ENCODE measurements at regions not wholly inside any gene's neighbourhood (a gene's known extent, or its start where the extent isn't known, plus 50 kb on each side); places are given as distances from the start of the nearest gene placed in this dataset.

GRCh38 chr1:67898033-67898726, 64.9 kb upstream of the GNG12 start:
- Histone ChIP-seq H3K4me3 (ENCODE audit: low read depth, low read length) (no peak overlapping the region), H3K9ac (no peak overlapping the region), H2AFZ (no peak overlapping the region), H3K4me2 (ENCODE audit: low read length) (no peak overlapping the region), H3K36me3 (ENCODE audit: control insufficient read depth, insufficient read depth, low read length) (no peaks in the 10 kb centered on the region), H3K27me3 (ENCODE audit: control insufficient read depth, insufficient read depth, low read length) (no peaks in the 10 kb centered on the region), H3K4me1 (no peaks in the 10 kb centered on the region), H3K79me2 (no peaks in the 10 kb centered on the region), H3K9me3 (ENCODE audit: control insufficient read depth, low read length) (no peaks in the 10 kb centered on the region), H3K27ac (no peak overlapping the region)
- no peak for TF ChIP-seq CTCF (IDR thresholded peaks at IDR 0.05)

- Histone ChIP-seq H3K4me2 (ENCODE audit: low read length) (no peak overlapping the region), H3K27me3 (ENCODE audit: control insufficient read depth, insufficient read depth, low read length) (no peaks in the 10 kb centered on the region), H3K4me3 (ENCODE audit: low read depth, low read length) (no peak overlapping the region), H3K9me3 (ENCODE audit: control insufficient read depth, low read length) (no peaks in the 10 kb centered on the region), H3K36me3 (ENCODE audit: control insufficient read depth, insufficient read depth, low read length) (no peaks in the 10 kb centered on the region), H3K4me1 (no peaks in the 10 kb centered on the region), H3K27ac (no peak overlapping the region), H3K9ac (no peak overlapping the region), H3K79me2 (no peaks in the 10 kb centered on the region), H2AFZ (no peak overlapping the region)
- no peak for TF ChIP-seq CTCF (IDR thresholded peaks at IDR 0.05)
These were observed 64.1 kb upstream of the GNG12 start for GRCh38 chr1:67897270-67897949.

GRCh38 chr1:67896826-67897225, 63.6 kb upstream of the GNG12 start:
- no peak overlapping the region for H3K4me3 ChIP-seq (ENCODE audit: low read depth, low read length)
- no peak overlapping the region for H2AFZ ChIP-seq
- no peak overlapping the region for H3K4me2 ChIP-seq (ENCODE audit: low read length)
- H3K36me3 ChIP-seq (ENCODE audit: control insufficient read depth, insufficient read depth, low read length), result no peaks in the 10 kb centered on the region
- H3K9ac ChIP-seq, result no peak overlapping the region
- TF ChIP-seq CTCF (IDR thresholded peaks at IDR 0.05), result no peak
- no peaks in the 10 kb centered on the region for H3K27me3 ChIP-seq (ENCODE audit: control insufficient read depth, insufficient read depth, low read length)
- no peaks in the 10 kb centered on the region for H3K4me1 ChIP-seq
- H3K79me2 ChIP-seq, result no peaks in the 10 kb centered on the region
- no peaks in the 10 kb centered on the region for H3K9me3 ChIP-seq (ENCODE audit: control insufficient read depth, low read length)
- H3K27ac ChIP-seq, result no peak overlapping the region

GRCh38 chr1:67894981-67895735, 61.9 kb upstream of the GNG12 start:
- Histone ChIP-seq H3K79me2 (no peaks in the 10 kb centered on the region), H3K9me3 (ENCODE audit: control insufficient read depth, low read length) (no peaks in the 10 kb centered on the region), H3K27ac (no peak overlapping the region), H3K4me2 (ENCODE audit: low read length) (no peak overlapping the region), H3K27me3 (ENCODE audit: control insufficient read depth, insufficient read depth, low read length) (no peaks in the 10 kb centered on the region), H2AFZ (no peak overlapping the region), H3K4me3 (ENCODE audit: low read depth, low read length) (no peak overlapping the region), H3K9ac (no peak overlapping the region), H3K36me3 (ENCODE audit: control insufficient read depth, insufficient read depth, low read length) (no peaks in the 10 kb centered on the region), H3K4me1 (no peaks in the 10 kb centered on the region)
- no peak for TF ChIP-seq CTCF (IDR thresholded peaks at IDR 0.05)

Data from parathyroid adenoma (tissue), 2 donors.